HUES48 (cell line): ENCODE measurements at regions not wholly inside any gene's neighbourhood (a gene's known extent, or its start where the extent isn't known, plus 50 kb on each side); places are given as distances from the start of the nearest gene placed in this dataset.

Experiments used
- H3K27ac ChIP-seq: one replicate; pipeline ENCODE4 v1.7.0; 2013; ENCODE audit warnings: low read depth, low read length, inconsistent platforms
- H3K27me3 ChIP-seq: 2 replicates; pipeline ENCODE4 v1.6.1; 2013; ENCODE audit warnings: mild to moderate bottlenecking, low read length; ENCODE audit not compliant: control insufficient read depth, insufficient read depth
- H3K36me3 ChIP-seq: 2 replicates; pipeline ENCODE4 v1.6.1; 2013; ENCODE audit warnings: low read length; ENCODE audit not compliant: control insufficient read depth, insufficient read depth
- H3K4me1 ChIP-seq: 2 replicates; pipeline ENCODE4 v1.6.1; 2013; ENCODE audit warnings: mild to moderate bottlenecking, low read length; ENCODE audit not compliant: control insufficient read depth, insufficient read depth
- H3K4me3 ChIP-seq: 2 replicates; pipeline ENCODE4 v1.5.1; 2013; ENCODE audit warnings: mild to moderate bottlenecking, low read depth, low read length
- H3K9ac ChIP-seq: 2 replicates; pipeline ENCODE4 v1.6.1; 2013; ENCODE audit warnings: mild to moderate bottlenecking, low read depth, low read length, moderate library complexity
- H3K9me3 ChIP-seq: 2 replicates; pipeline ENCODE4 v1.6.1; 2013; ENCODE audit warnings: low read length; ENCODE audit not compliant: control insufficient read depth, insufficient read depth

DNA sequence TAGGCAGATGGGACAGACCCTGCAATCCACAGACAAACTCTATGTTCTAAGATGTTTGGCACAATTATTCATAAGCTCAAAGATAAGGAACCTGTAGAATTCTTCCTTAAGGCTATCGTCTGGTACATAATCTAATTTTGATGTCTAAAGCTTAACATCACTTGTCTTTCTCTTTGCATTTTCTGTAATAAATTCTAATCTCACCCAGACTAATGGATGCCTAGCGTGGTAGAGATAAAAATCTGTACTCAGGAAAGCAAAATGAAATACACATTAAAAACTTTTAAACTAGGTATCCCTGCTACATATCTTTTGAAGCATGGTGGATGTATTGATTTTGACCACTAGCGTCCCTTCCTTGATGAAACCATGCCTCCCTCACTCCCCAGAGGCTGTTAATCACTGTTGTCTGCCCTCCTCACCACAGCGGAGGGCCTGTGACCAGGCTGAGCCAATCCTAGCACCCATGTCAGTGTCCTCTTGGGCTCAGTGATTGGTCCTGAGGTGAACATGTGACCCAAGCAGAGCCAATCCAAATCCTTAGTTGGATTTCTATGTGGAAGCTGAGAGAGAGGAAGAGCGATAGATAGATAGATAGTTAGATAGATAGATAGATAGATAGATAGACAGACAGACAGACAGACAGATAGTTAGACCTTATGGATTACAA lies 82.2 kb upstream of the GRK3 start:
- Histone ChIP-seq H3K9me3 (no peaks in the 10 kb centered on the region), H3K4me3 (no peak overlapping the region), H3K4me1 (no peaks in the 10 kb centered on the region), H3K27ac (no peak overlapping the region), H3K9ac (no peak overlapping the region), H3K27me3 (no peaks in the 10 kb centered on the region), H3K36me3 (no peaks in the 10 kb centered on the region)

- Histone ChIP-seq H3K27me3 (no peaks in the 10 kb centered on the region), H3K4me1 (no peaks in the 10 kb centered on the region), H3K36me3 (no peaks in the 10 kb centered on the region), H3K9me3 (no peaks in the 10 kb centered on the region), H3K4me3 (no peak overlapping the region), H3K9ac (no peak overlapping the region), H3K27ac (no peak overlapping the region)
Measured at GRCh38 chr22:25482868-25483639, 81.4 kb upstream of the GRK3 start.

DNA sequence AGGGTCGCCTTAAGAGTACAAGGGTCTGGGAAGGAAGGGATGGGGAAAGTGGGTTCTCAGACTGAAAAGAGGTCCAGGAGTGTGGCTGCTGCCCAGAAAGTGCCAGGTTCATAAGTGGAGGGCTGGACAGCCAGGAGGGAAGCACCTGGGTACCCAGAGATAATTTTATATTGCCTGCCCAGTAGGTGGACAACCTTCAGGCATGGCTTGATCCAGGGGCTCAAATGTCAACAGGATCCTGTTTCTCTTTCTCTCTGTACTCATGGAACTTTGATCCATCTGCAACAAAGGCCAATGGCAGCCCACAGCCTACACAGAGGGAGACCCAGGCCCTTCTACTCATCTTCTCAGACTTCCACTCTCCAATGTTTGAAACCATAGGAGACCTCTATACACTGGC lies 80.5 kb upstream of the GRK3 start:
- Histone ChIP-seq H3K4me1 (no peaks in the 10 kb centered on the region), H3K27me3 (no peaks in the 10 kb centered on the region), H3K36me3 (no peaks in the 10 kb centered on the region), H3K27ac (no peak overlapping the region), H3K9ac (no peak overlapping the region), H3K9me3 (no peaks in the 10 kb centered on the region), H3K4me3 (no peak overlapping the region)

GRCh38 chr22:25484521-25485315 lies 79.8 kb upstream of the GRK3 start:
- Histone ChIP-seq H3K36me3 (no peaks in the 10 kb centered on the region), H3K9me3 (no peaks in the 10 kb centered on the region), H3K4me1 (no peaks in the 10 kb centered on the region), H3K4me3 (no peak overlapping the region), H3K9ac (no peak overlapping the region), H3K27ac (no peak overlapping the region), H3K27me3 (no peaks in the 10 kb centered on the region)

GRCh38 chr22:25485626-25486545 lies 78.6 kb upstream of the GRK3 start:
- Histone ChIP-seq H3K4me3 (no peak overlapping the region), H3K4me1 (no peaks in the 10 kb centered on the region), H3K27ac (no peak overlapping the region), H3K9ac (no peak overlapping the region), H3K36me3 (no peaks in the 10 kb centered on the region), H3K9me3 (no peaks in the 10 kb centered on the region), H3K27me3 (no peaks in the 10 kb centered on the region)

GRCh38 chr22:25487508-25487907 lies 77.0 kb upstream of the GRK3 start:
- no peaks in the 10 kb centered on the region for H3K9me3 ChIP-seq
- H3K36me3 ChIP-seq: no peaks in the 10 kb centered on the region
- no peaks in the 10 kb centered on the region for H3K4me1 ChIP-seq
- H3K4me3 ChIP-seq: no peak overlapping the region
- no peak overlapping the region for H3K9ac ChIP-seq
- H3K27ac ChIP-seq: no peak overlapping the region
- no peaks in the 10 kb centered on the region for H3K27me3 ChIP-seq

DNA sequence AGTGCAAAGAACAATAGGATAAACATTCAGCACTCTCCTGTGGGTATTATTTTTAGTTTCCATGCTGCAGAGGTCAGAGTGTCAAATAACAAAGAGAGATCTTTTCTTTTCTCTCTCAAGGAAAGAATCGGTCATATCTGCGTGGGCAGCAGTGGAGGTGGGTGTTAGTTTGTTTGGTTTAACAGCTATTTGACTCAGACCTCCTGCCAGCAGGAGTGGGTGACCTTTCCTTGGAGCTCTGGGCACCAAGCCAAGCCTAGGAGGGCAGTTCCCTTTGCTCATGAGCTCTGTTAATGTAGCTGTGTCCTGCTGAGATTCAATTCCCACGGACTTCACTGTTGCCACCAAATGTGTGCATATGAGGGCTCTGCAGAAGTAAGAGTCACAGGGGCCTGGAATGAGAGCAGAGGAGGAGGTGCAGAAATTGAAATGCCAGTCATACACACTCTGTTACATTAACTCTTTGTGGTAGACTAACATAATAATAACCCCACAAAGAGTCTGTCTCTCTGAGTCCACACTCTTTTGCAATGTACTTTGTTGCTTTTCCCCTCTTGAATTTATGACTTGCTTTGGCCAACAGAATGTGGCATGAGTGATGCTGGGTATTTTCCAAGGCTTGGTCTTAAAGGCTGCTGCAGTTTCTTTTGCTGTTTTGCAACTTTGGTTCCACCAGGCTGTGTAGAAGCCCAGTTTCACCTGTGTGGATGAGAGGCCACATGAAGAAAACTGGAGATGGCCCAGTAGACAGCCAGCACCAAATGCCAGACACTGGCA lies 76.0 kb upstream of the GRK3 start:
- no peaks in the 10 kb centered on the region for H3K36me3 ChIP-seq
- H3K4me3 ChIP-seq: no peak overlapping the region
- no peaks in the 10 kb centered on the region for H3K4me1 ChIP-seq
- no peaks in the 10 kb centered on the region for H3K27me3 ChIP-seq
- no peak overlapping the region for H3K9ac ChIP-seq
- no peak overlapping the region for H3K27ac ChIP-seq
- H3K9me3 ChIP-seq: no peaks in the 10 kb centered on the region

GRCh38 chr22:25489947-25490346 lies 74.5 kb upstream of the GRK3 start:
- no peak overlapping the region for H3K27ac ChIP-seq
- no peak overlapping the region for H3K4me3 ChIP-seq
- no peaks in the 10 kb centered on the region for H3K36me3 ChIP-seq
- no peaks in the 10 kb centered on the region for H3K9me3 ChIP-seq
- no peak overlapping the region for H3K9ac ChIP-seq
- no peaks in the 10 kb centered on the region; the same call in 1 of the 2 replicates for H3K4me1 ChIP-seq
- H3K27me3 ChIP-seq: no peaks in the 10 kb centered on the region

GRCh38 chr22:25490896-25491295 lies 73.6 kb upstream of the GRK3 start:
- Histone ChIP-seq H3K4me1 (no peaks in the 10 kb centered on the region; the same call in 1 of the 2 replicates), H3K4me3 (no peak overlapping the region), H3K36me3 (no peaks in the 10 kb centered on the region), H3K27me3 (no peaks in the 10 kb centered on the region), H3K27ac (no peak overlapping the region), H3K9me3 (no peaks in the 10 kb centered on the region), H3K9ac (no peak overlapping the region)

- Histone ChIP-seq H3K36me3 (no peaks in the 10 kb centered on the region), H3K27ac (no peak overlapping the region), H3K9me3 (no peaks in the 10 kb centered on the region), H3K4me1 (no peaks in the 10 kb centered on the region; the same call in 1 of the 2 replicates), H3K4me3 (no peak overlapping the region), H3K27me3 (no peaks in the 10 kb centered on the region), H3K9ac (no peak overlapping the region)
Measured at GRCh38 chr22:25492162-25492561, 72.3 kb upstream of the GRK3 start.
